HG03520 (cell line): ENCODE measurements at regions not wholly inside any gene's neighbourhood (a gene's known extent, or its start where the extent isn't known, plus 50 kb on each side); places are given as distances from the start of the nearest gene placed in this dataset.

Experiments used
- ATAC-seq: cut with Tn5 transposase; IDR thresholded peaks from one replicate; pipeline ENCODE4 v1.9.1; 2021; ENCODE audit warnings: mild to moderate bottlenecking, moderate library complexity; ENCODE audit not compliant: unreplicated experiment

- no peak for ATAC-seq
These were observed 1976.7 kb upstream of the ADGRL3 start for GRCh38 chr4:59223292-59223941.

GRCh38 chr4:59238212-59238611, 1961.9 kb upstream of the ADGRL3 start:
- no peak for ATAC-seq

- ATAC-seq: no peak
These were observed 1960.1 kb upstream of the ADGRL3 start for GRCh38 chr4:59240011-59240410.

- ATAC-seq: no peak
These were observed 1957.1 kb upstream of the ADGRL3 start for GRCh38 chr4:59243038-59243437.

- ATAC-seq: no peak
These were observed 1953.1 kb upstream of the ADGRL3 start for GRCh38 chr4:59247032-59247431.

- no peak for ATAC-seq
These were observed 1951.8 kb upstream of the ADGRL3 start for GRCh38 chr4:59248313-59248712.

- no peak for ATAC-seq
These were observed 1951.0 kb upstream of the ADGRL3 start for GRCh38 chr4:59249110-59249509.

- no peak for ATAC-seq
These were observed 1942.1 kb upstream of the ADGRL3 start for GRCh38 chr4:59258002-59258401.

- ATAC-seq: no peak
These were observed 1892.5 kb upstream of the ADGRL3 start for GRCh38 chr4:59307609-59308008.

GRCh38 chr4:59314637-59315036, 1885.5 kb upstream of the ADGRL3 start:
- no peak for ATAC-seq

- ATAC-seq: no peak
These were observed 1860.5 kb upstream of the ADGRL3 start for GRCh38 chr4:59339631-59340030.

- no peak for ATAC-seq
These were observed 1858.6 kb upstream of the ADGRL3 start for GRCh38 chr4:59341506-59341905.

GRCh38 chr4:59348949-59349348, 1851.2 kb upstream of the ADGRL3 start:
- ATAC-seq: no peak

- ATAC-seq: no peak
These were observed 1830.9 kb upstream of the ADGRL3 start for GRCh38 chr4:59369229-59369628.

- no peak for ATAC-seq
These were observed 1825.7 kb upstream of the ADGRL3 start for GRCh38 chr4:59374416-59374815.

- ATAC-seq: no peak
These were observed 1819.2 kb upstream of the ADGRL3 start for GRCh38 chr4:59380841-59381366.

- no peak for ATAC-seq
These were observed 1818.5 kb upstream of the ADGRL3 start for GRCh38 chr4:59381591-59381990.

- ATAC-seq: no peak
These were observed 1812.1 kb upstream of the ADGRL3 start for GRCh38 chr4:59387759-59388758.

GRCh38 chr4:59393780-59394179, 1806.3 kb upstream of the ADGRL3 start:
- ATAC-seq: no peak

GRCh38 chr4:59400334-59400733, 1799.8 kb upstream of the ADGRL3 start:
- ATAC-seq: no peak

GRCh38 chr4:59409647-59410046, 1790.5 kb upstream of the ADGRL3 start:
- no peak for ATAC-seq

- no peak for ATAC-seq
These were observed 1787.4 kb upstream of the ADGRL3 start for GRCh38 chr4:59412739-59413138.
